NCI-H128 (cell line): ENCODE measurements at regions not wholly inside any gene's neighbourhood (a gene's known extent, or its start where the extent isn't known, plus 50 kb on each side); places are given as distances from the start of the nearest gene placed in this dataset.

Experiments
- DNase-seq: peaks from one replicate; lab custom pipeline; 2025; ENCODE audit not compliant: unreplicated experiment; lab: John Stamatoyannopoulos, UW

- no peak for DNase-seq
Measured at GRCh38 chr17:27391427-27391826, 64.8 kb upstream of the KSR1 start.

- no peak for DNase-seq
Measured at GRCh38 chr17:27396045-27396444, 60.2 kb upstream of the KSR1 start.

DNA sequence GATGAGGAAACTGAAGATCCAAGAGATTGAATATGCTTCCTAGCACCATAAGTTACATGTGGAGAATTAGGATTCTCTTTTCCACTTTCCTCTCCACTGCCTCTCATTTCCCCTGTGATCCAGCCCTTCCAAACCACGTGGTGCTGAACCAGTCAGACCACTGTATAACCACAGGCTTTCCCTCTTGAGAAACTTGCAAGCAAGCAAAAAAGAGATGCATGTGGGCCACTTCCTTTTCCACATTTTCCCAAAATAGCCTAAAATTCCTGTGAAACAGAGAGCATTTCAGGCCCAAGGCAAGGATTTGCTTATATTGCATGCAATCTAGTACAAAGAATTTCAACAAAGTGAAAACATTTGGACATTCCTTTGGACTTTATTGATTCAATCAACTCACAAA is 59.3 kb upstream of the KSR1 start:
- DNase-seq = no peak

- no peak for DNase-seq
Measured at GRCh38 chr17:27398691-27399090, 57.6 kb upstream of the KSR1 start.

DNA sequence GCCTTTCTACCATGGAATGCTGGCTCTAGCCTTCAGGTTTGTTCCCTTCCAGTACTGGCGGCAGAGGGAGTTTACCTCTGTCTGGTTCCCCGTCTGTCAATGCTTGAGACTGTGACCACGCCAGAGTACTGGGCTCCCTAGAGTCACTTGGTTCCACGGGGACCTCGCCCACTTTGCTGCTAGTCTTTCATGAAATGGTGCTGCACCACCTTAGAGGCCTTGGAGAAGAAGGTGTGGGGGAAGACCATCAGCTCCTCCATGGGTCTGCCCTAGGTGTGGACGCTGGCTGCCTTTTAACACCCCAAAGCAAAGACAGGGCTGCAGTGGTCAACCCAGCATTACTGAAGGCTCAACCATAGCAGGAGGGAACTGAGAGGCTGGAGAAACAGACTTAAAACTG is 55.3 kb upstream of the KSR1 start:
- no peak for DNase-seq

GRCh38 chr17:27402943-27403342 is 53.3 kb upstream of the KSR1 start:
- DNase-seq = no peak

DNA sequence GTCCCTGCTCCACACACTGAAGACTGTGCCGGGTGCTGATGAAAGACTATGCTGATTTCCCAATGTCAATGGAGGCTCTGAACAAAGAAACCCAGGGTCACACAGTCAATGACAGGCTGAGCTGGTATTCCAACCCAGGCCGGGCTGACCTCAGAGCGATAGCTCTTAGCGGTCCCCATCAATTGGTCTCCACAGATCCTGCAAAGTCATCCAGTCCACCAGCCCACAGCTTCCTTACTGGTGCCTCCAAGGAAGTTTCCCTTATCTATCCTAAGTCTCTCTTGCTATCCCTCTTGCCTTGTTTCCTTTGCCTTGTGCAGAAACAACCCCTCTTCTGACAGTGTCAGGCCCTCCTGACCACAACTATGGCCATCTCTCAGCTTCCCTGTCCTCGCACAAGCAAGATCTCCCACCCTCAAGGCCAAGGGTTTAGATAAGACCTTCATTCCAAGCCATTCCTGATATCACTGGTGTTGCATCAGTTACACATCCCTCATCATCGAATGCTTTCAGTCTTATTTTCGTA is 52.7 kb upstream of the KSR1 start:
- DNase-seq = no peak

DNA sequence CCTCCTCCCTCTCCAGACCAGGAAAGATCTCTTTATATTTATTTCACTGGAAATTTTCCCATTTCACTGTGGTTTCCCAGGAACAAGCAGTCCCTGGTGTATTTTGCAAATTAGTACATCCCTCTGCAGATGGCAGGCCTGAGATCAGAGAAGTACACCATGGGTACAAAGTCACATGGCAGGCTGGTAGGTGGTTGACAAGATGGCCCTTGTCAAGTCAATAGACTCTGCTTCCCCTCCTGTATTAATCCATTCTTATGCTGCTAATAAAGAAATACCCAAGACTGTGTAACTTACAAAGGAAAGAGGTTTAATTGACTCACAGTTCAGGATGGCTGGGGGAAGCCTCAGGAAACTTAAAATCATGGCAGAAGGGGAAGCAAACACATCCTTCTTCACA is 51.6 kb upstream of the KSR1 start:
- no peak for DNase-seq
